Adipocyte (in vitro differentiated cells): ENCODE measurements at regions not wholly inside any gene's neighbourhood (a gene's known extent, or its start where the extent isn't known, plus 50 kb on each side); places are given as distances from the start of the nearest gene placed in this dataset.

Experiments
- DNase-seq: peaks from one replicate; pipeline ENCODE4 v3.0.0-alpha.2; 2015; ENCODE audit warnings: low read depth
- H3K27me3 ChIP-seq: replicated peaks from 2 replicates; pipeline ENCODE4 v1.7.0; 2013; ENCODE audit warnings: mild to moderate bottlenecking, low read length, moderate library complexity; ENCODE audit not compliant: control insufficient read depth, insufficient read depth
- H3K36me3 ChIP-seq: 2 replicates; pipeline ENCODE4 v1.7.0; 2013; ENCODE audit warnings: low read length, mild to moderate bottlenecking, moderate library complexity; ENCODE audit not compliant: control insufficient read depth, insufficient read depth, severe bottlenecking
- H3K4me1 ChIP-seq: 2 replicates; pipeline ENCODE4 v1.7.0; 2013; ENCODE audit warnings: mild to moderate bottlenecking, low read length, moderate library complexity; ENCODE audit not compliant: control insufficient read depth, insufficient read depth
- H3K4me3 ChIP-seq: 2 replicates; pipeline ENCODE4 v1.7.0; 2013; ENCODE audit warnings: mild to moderate bottlenecking, low read length, moderate library complexity
- H3K9ac ChIP-seq: 2 replicates; pipeline ENCODE4 v1.7.0; 2013; ENCODE audit warnings: mild to moderate bottlenecking, low read length, moderate library complexity
- H3K9me3 ChIP-seq: 2 replicates; pipeline ENCODE4 v1.7.0; 2013; ENCODE audit warnings: mild to moderate bottlenecking, low read length, moderate library complexity; ENCODE audit not compliant: control insufficient read depth

DNA sequence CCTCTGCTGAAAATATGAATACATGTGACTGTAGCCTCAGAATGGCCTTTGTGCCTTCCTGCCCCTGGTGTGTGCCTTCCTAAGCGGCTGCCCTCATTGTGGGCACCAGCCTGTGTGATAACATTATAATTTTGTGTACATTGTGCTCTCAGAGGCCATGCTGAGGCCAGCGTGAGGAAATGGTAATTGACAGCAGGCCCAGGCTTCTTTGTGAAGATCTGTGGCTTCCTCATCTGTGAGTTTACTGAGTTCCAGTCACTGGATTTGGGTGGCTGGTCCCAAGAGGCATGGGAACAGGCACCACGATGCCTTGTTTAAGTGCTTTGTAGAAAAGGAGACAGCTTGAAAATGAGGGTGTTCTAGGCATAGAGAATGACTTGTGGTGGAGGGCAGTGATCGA, 389.3 kb downstream of the OMA1 start:
- Histone ChIP-seq H3K9me3 (no peaks in the 10 kb centered on the region), H3K9ac (no peak overlapping the region), H3K27me3 (peaks cover 15% of the 10 kb centered on the region), H3K4me3 (no peak overlapping the region), H3K36me3 (no peaks in the 10 kb centered on the region), H3K4me1 (no peaks in the 10 kb centered on the region)
- no peak for DNase-seq

DNA sequence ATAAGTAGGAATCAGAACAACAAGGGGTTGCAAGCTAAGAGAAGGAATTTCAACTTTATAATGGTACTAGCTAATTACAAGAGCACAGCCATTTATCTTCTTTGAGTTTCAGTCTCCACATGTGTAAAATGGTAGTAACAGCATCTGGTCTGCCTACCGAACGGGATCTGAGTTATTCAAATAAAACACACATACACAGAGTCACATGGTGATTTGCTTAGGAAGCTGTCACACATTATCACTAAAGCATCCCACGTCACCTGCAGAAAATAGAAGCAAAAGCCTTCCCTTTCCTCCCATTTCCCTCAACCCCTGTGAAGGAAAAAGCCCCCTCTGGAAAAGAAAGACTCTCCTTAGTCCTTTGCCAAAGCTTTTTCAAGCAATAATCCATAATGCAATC, 389.7 kb downstream of the OMA1 start:
- H3K27me3 ChIP-seq, result peaks cover 15% of the 10 kb centered on the region
- H3K36me3 ChIP-seq, result no peaks in the 10 kb centered on the region

DNA sequence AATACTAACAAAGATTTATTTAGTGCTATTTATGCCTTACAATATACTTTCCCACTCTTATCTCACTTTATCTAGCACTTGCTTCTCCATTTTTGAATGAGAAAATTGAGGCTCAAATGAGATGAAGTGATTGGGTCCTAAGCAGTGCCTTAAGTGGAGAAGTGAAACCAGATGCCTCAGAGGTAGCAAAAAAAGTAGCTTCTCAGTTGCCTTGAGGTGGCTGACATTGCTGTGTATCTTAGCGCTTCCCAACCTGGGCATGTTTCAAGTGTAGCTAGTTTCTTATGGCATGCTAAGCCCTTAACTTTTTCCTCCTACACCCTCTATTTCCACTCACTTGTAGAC, 390.4 kb downstream of the OMA1 start:
- DNase-seq, result no peak
- Histone ChIP-seq H3K27me3 (peaks cover 15% of the 10 kb centered on the region), H3K36me3 (no peaks in the 10 kb centered on the region), H3K9me3 (no peaks in the 10 kb centered on the region), H3K4me3 (no peak overlapping the region), H3K9ac (no peak overlapping the region), H3K4me1 (no peaks in the 10 kb centered on the region)

More for the DNA sequence above, 389.7 kb downstream of the OMA1 start:
- H3K9me3 ChIP-seq, result no peaks in the 10 kb centered on the region
- H3K4me3 ChIP-seq, result no peak overlapping the region
- no peaks in the 10 kb centered on the region for H3K4me1 ChIP-seq
- DNase-seq, result no peak
- no peak overlapping the region for H3K9ac ChIP-seq

DNA sequence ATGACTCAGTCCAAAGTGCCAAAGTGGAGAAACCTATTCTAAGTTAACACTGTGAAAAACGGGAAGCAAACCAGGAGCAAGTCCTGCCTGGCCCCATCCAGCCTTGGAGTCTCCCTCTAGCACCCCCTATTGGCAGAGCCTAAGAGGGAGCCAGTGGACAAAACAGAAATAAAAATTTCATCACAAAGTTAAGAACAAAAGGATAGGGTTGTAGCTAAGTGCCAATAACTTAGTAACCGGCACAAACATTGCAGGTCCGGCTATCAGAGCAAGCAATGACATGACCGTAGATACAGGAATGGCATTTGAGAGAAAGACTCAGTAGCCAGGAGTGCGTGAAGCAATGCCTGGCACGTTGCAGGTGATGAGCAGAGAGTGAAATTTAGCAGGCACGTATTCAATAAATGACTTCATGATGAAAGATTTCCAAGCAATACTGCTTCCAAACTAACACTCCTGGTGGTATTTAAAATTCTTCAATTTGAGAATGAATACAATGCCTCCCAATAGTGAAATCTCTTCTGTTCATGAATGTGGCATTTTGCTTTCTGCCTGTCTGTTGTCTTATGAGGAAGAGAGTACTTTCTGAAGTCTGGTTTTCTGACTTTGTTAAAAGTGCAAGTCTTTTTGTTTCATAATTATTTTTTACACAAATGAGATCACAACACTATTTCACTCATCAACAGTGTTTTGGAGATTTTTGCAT, 391.0 kb downstream of the OMA1 start:
- Histone ChIP-seq H3K4me3 (no peak overlapping the region), H3K4me1 (no peaks in the 10 kb centered on the region), H3K27me3 (peaks cover 15% of the 10 kb centered on the region), H3K9ac (no peak overlapping the region), H3K36me3 (no peaks in the 10 kb centered on the region), H3K9me3 (no peaks in the 10 kb centered on the region)
- DNase-seq, result no peak

DNA sequence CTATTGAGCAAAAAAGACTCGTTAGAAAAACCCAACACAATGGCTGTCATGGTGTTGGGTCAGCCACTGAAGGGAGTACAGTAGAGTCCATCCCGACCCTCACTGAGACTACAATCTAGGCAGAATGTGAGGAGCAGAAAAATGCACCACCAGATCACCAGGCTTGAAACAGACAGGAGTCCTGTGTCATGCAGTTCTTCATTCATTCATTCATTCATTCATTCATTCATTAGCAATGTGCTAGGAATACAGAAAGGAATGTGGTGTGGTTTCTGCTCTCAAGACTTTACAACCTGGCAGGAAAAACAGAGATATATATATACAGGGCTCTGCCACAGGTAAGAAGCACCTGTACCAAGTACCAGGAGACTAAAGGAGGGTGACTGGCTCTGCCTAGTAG, 392.3 kb downstream of the OMA1 start:
- no peak overlapping the region for H3K9ac ChIP-seq
- H3K36me3 ChIP-seq, result no peaks in the 10 kb centered on the region
- no peaks in the 10 kb centered on the region for H3K9me3 ChIP-seq
- H3K4me1 ChIP-seq, result no peaks in the 10 kb centered on the region
- H3K27me3 ChIP-seq, result peaks cover 15% of the 10 kb centered on the region
- H3K4me3 ChIP-seq, result no peak overlapping the region
- no peak for DNase-seq

DNA sequence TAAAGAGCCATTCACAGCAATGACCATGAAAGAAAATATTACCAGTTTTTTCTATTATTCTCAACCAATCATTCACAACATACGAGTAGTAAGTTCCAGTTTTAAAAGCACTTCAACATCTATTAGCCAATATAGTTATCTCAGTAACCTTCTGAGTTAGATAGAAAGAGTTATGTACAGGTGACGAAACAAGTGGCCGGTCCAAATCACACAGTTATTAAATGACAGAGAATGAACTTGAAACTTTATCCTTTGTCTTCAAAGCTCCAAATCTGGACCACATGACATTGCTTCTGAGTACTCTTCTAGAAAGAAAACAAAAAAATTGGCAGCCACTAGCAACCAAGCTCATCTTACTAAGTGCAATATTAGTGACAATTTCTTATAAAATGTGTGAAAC, 393.8 kb downstream of the OMA1 start:
- Histone ChIP-seq H3K4me3 (no peak overlapping the region), H3K9me3 (no peaks in the 10 kb centered on the region), H3K4me1 (no peaks in the 10 kb centered on the region), H3K36me3 (no peaks in the 10 kb centered on the region), H3K9ac (no peak overlapping the region), H3K27me3 (peaks cover 6% of the 10 kb centered on the region)
- DNase-seq, result no peak

DNA sequence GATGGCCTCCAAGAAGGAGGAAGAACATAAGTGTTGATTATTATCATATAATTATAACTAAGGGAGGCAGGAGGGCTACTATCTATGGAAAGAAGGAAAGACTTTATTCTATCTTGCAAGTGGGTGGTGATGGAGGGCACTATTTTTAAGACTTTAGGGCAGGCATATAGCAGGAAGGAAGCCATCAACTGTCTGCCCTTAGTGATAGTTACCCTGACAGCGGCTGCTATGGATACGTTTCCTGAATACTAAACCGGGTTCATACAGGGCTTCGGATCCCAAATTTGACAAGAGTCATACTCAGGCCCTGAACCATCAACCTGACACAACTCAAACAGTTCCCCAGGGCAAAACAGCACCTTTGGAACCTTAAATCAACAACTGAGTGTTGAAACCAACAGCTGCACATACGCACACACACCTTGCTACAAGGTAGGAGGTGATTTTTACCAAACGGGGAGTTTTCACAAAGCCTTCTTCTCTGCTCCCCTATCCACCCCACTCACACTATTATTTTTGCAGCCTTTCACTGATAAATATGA, 397.2 kb downstream of the OMA1 start:
- H3K27me3 ChIP-seq, result no peaks in the 10 kb centered on the region
- H3K4me3 ChIP-seq, result no peak overlapping the region
- no peaks in the 10 kb centered on the region for H3K9me3 ChIP-seq
- no peak for DNase-seq
- no peak overlapping the region for H3K9ac ChIP-seq
- no peaks in the 10 kb centered on the region for H3K36me3 ChIP-seq
- H3K4me1 ChIP-seq, result no peaks in the 10 kb centered on the region

DNA sequence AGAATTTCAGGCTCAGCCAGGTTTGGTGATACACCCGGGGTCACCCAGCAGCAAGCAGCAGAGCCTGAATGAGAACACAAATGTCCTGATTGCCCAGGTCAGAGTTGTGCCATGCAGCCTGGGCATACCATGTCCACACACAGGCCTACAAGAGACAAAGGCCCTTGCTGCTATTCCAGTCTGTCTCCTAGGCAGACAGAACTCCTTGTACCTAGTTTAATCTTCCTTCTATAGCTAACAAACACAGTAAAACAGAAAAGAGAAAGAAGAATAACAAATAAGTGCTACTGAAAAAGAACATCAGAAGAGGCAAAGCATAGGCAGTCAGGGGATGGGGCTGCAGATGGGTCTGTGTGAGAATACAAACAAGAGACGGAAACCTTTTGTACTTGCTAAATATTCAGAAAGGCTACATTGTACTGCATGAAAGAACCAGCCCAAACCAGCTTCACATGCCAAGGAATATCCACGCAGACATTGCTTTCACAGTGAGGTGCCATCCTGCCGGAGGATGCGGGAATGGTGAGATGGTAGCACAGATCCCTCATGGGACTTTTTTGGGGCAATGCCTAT, 401.7 kb downstream of the OMA1 start:
- DNase-seq, result no peak
- Histone ChIP-seq H3K4me1 (no peaks in the 10 kb centered on the region), H3K27me3 (no peaks in the 10 kb centered on the region), H3K4me3 (no peak overlapping the region), H3K9me3 (peaks cover 2% of the 10 kb centered on the region), H3K36me3 (no peaks in the 10 kb centered on the region), H3K9ac (no peak overlapping the region)

DNA sequence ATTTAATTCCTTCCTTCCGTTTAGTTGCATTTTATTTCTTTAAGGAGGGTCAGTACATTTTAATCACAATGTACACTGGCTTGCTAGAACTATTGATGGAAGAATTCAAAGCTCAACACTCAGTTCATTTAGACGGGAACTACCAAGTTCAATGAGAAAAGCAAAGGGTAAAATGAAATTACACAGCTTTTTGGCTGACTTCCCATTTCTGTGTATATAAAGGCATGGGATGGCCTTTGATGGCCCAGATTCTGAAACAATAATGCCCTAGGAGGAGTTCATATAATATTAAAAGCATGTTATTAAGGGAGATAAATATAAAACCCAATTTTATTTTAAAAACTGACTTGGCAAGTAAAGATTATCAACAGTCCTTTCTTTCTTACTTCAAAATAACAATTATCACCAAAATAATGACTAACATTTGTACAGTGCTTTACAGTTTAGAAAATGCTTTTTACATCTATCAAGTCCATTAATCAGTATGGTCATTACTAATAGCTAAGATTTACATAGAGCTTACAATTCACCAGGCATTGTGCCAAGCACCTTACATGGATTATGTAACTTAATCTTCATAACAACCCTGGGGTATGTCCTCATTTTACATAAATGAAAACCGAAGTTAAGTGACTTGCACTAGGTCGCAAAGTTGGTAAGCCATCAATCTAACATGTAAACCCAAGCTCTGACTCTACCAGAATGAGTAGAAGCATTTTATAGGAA, 402.4 kb downstream of the OMA1 start:
- no peaks in the 10 kb centered on the region for H3K36me3 ChIP-seq
- H3K4me1 ChIP-seq, result no peaks in the 10 kb centered on the region
- no peak for DNase-seq
- no peaks in the 10 kb centered on the region for H3K27me3 ChIP-seq
- H3K4me3 ChIP-seq, result no peak overlapping the region
- H3K9me3 ChIP-seq, result peaks cover 2% of the 10 kb centered on the region
- no peak overlapping the region for H3K9ac ChIP-seq

DNA sequence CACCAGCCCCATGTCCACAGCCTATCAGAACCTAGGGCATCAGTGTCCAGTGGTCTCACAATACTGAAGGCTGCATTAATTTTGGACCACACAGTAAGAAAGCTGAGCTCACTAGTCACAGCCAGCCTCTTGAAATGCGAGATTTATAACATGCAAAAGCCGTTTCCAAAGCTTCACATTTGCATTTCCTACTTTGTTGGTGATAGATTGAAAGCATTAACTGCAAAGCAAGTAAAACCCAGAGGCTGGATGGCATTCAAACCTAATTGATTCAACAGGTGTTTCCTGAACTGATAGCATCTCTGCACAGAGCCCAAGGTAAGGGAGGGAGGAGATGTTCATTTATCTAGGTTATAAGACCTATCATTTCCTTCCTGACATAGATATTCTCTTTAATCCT, 410.1 kb downstream of the OMA1 start:
- H3K27me3 ChIP-seq, result no peaks in the 10 kb centered on the region
- no peak overlapping the region for H3K9ac ChIP-seq
- H3K4me1 ChIP-seq, result no peaks in the 10 kb centered on the region
- peaks cover 9% of the 10 kb centered on the region for H3K9me3 ChIP-seq
- DNase-seq, result no peak
- no peak overlapping the region for H3K4me3 ChIP-seq
- H3K36me3 ChIP-seq, result no peaks in the 10 kb centered on the region

DNA sequence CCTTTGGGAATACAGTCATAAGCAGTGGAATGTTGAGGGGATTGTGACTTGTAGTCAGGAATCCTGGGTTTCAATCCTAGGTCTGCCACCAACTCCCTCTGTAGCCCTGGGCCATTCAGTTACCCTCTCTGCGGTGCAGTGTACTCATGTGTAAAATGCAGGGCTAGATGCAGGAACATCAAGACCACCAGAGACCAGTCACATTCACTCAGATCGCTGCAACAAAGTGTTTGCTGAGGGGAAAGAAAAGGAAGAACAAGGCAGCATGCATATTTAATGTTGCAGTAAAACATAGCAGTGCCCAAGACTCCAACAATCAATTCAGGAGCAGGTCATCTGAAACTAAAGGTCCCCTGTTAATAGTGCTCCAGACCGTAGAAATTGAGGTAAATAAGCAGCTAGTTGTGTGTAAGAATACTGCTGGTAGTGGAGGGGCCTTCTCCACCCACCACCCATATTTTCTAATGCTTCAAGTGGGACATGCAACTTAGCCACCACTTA, 410.7 kb downstream of the OMA1 start:
- Histone ChIP-seq H3K9me3 (peaks cover 9% of the 10 kb centered on the region), H3K27me3 (no peaks in the 10 kb centered on the region)

More for the DNA sequence above, 410.7 kb downstream of the OMA1 start:
- no peak overlapping the region for H3K4me3 ChIP-seq
- H3K36me3 ChIP-seq, result no peaks in the 10 kb centered on the region
- H3K4me1 ChIP-seq, result no peaks in the 10 kb centered on the region
- H3K9ac ChIP-seq, result no peak overlapping the region
- DNase-seq, result no peak
